Gastrocnemius medialis (tissue), 4 donors: ENCODE measurements at regions not wholly inside any gene's neighbourhood (a gene's known extent, or its start where the extent isn't known, plus 50 kb on each side); places are given as distances from the start of the nearest gene placed in this dataset.

ENCODE experiments used
- POLR2A ChIP-seq, 2 donors: fragments of 450-650 bp; IDR thresholded peaks; one replicate each; pipeline ENCODE4 v1.6.1; 2017; ENCODE audit warnings: antibody characterized with exemption in 2 of 2, mild to moderate bottlenecking in 2 of 2, moderate library complexity in 2 of 2
- TF ChIP-seq, protein P1 (sequence below), 5 experiments: fragments of 450-650 bp in 3 of 5; fragments of 200-600 bp in 2 of 5; sonication (generic) in 2 of 5; IDR thresholded peaks in 4 of 5; conservative IDR thresholded peaks in 1 of 5; 1 replicate in 4 of 5; 2 replicates in 1 of 5; pipeline ENCODE4 v1.5.1; 2016 to 2019; ENCODE audit warnings: antibody characterized with exemption in 5 of 5, mild to moderate bottlenecking in 3 of 5, moderate library complexity in 3 of 5

DNA sequence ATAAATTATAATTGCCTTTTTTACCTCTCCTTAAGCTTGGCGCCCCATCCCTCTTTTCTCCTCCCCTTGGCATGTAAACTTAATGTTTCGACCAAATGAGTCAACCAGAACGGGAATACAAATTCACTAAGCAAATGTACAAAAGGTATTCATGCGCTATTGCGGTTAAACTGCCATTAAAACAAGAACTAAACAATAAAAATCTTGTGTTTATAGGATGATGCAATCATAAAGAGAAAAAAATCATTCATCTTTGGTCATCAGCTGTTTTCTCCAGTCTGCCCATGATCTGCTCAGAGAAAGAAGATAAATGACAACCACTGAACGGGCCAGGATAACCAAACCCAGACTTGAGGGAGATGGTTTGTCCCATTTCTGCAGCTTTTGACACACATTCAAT is 534.2 kb upstream of the PLXNA2 start:
- TF ChIP-seq, protein P1, sequence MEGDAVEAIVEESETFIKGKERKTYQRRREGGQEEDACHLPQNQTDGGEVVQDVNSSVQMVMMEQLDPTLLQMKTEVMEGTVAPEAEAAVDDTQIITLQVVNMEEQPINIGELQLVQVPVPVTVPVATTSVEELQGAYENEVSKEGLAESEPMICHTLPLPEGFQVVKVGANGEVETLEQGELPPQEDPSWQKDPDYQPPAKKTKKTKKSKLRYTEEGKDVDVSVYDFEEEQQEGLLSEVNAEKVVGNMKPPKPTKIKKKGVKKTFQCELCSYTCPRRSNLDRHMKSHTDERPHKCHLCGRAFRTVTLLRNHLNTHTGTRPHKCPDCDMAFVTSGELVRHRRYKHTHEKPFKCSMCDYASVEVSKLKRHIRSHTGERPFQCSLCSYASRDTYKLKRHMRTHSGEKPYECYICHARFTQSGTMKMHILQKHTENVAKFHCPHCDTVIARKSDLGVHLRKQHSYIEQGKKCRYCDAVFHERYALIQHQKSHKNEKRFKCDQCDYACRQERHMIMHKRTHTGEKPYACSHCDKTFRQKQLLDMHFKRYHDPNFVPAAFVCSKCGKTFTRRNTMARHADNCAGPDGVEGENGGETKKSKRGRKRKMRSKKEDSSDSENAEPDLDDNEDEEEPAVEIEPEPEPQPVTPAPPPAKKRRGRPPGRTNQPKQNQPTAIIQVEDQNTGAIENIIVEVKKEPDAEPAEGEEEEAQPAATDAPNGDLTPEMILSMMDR (IDR thresholded peaks at IDR 0.05 in 4 of 5, conservative IDR thresholded peaks at IDR 0.05 in 1 of 5), result no peak
- no peak for TF ChIP-seq POLR2A (IDR thresholded peaks at IDR 0.05)
